Activated CD4-positive, alpha-beta memory T cell treated with anti-CD3 and anti-CD28 coated beads for 36 hours (primary cell): ENCODE measurements at regions not wholly inside any gene's neighbourhood (a gene's known extent, or its start where the extent isn't known, plus 50 kb on each side); places are given as distances from the start of the nearest gene placed in this dataset.

Experiments
- CTCF ChIA-PET: fragments of 350-600 bp; sonication (Branson Sonifier 250); formaldehyde crosslinking; loops from one replicate; lab custom pipeline; 2021; ENCODE audit warnings: antibody characterized with exemption, inconsistent platforms; lab: Charles Lee
- POLR2A ChIA-PET: fragments of 350-600 bp; sonication (Branson Sonifier 250); formaldehyde crosslinking; loops from one replicate; lab custom pipeline; 2021; ENCODE audit warnings: antibody characterized with exemption; lab: Charles Lee
- DNase-seq: peaks from one replicate; pipeline ENCODE4 v3.0.0-alpha.2; 2020
- H3K27ac Mint-ChIP-seq: one replicate; pipeline ENCODE4 v1.8.0; 2021; ENCODE audit warnings: mixed read lengths
- H3K27me3 Mint-ChIP-seq: one replicate; pipeline ENCODE4 v1.8.0; 2021; ENCODE audit warnings: mixed read lengths
- H3K36me3 Mint-ChIP-seq: one replicate; pipeline ENCODE4 v1.8.0; 2021; ENCODE audit warnings: mixed read lengths
- H3K4me1 Mint-ChIP-seq: one replicate; pipeline ENCODE4 v1.8.0; 2021; ENCODE audit warnings: low read depth, mixed read lengths
- H3K4me3 Mint-ChIP-seq: one replicate; pipeline ENCODE4 v1.8.0; 2021; ENCODE audit warnings: mild to moderate bottlenecking, mixed read lengths
- H3K9me3 Mint-ChIP-seq: one replicate; pipeline ENCODE4 v1.8.0; 2021; ENCODE audit warnings: mixed read lengths
- intact Hi-C: fragments of 100-400 bp; cut with micrococcal nuclease; formaldehyde crosslinking; loops from one replicate; pipeline ENCODE4 v1.15.1; 2023

DNA sequence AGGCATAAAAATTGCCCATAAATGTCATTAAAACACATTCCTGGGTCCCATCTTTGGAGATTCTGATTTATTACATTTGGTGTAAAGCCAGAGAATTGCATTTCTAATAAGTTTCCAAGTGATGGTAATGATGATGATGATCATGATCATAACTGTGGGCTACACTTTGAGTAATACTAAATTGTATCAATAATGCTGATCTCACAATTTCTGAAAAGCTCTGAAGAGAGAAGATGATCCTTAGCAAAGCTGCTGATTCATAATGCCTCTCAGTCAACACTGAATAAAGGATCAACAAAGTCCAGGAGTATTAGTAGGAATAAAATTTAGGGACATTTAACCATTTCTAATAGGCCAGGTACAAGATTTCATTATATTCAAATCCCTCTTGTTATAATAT is 434.5 kb downstream of the CAAP1 start:
- ChIA-PET POLR2A (no interaction called here), CTCF (no interaction called here)
- Mint-ChIP-seq H3K4me3 (no peak overlapping the region), H3K27me3 (no peaks in the 10 kb centered on the region), H3K9me3 (peaks cover 3% of the 10 kb centered on the region), H3K4me1 (no peaks in the 10 kb centered on the region), H3K36me3 (no peaks in the 10 kb centered on the region), H3K27ac (no peak overlapping the region)
- intact Hi-C loops: no loop called here
- no peak for DNase-seq

DNA sequence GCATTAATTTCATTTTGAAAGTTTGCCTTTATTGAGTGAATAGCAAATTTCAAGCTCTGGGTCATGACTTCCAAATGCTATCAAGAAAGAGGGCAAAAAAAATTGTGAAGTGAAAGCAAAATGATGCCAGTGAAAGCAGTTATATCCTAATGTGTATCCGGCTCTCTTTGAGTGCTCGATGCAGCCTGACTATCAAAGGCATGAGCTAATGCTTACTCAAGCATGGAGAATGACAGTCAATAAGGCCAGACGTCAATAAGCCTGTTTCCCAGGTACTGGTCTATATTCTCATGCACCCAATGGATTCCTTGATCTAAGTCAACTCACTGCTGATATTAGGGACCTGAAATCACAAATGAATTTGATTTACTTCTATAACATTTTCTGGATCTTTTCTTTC is 435.5 kb downstream of the CAAP1 start:
- DNase-seq: no peak
- Mint-ChIP-seq H3K27me3 (no peaks in the 10 kb centered on the region), H3K36me3 (no peaks in the 10 kb centered on the region), H3K27ac (no peak overlapping the region), H3K9me3 (peaks cover 3% of the 10 kb centered on the region), H3K4me1 (no peaks in the 10 kb centered on the region), H3K4me3 (no peak overlapping the region)
- ChIA-PET CTCF (no interaction called here), POLR2A (no interaction called here)
- intact Hi-C loops: no loop called here

DNA sequence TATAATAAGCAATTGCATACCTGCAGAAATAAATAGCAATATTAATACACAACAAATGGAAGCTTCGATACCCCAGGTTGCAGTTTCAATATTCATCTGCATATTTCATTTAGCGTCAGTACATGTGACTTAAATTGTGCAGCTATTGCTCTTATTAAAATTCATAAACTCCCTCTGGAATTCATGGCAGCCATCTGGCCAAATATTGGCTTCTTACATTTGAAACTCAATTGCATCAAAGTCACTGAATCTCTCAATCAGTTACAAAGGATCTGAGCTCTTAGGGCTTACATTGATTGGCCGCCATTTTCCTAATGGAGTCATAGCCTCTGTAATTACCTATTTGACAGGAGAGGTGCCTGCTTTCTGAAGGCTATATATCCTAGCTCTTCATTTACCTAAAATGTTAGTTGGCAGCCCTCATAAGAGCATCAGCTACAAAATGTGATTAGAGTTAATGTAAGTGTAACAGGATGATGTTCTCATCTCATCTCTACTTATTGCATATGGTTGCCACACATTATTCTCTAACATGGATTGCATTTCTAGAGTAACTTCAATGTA is 453.5 kb downstream of the CAAP1 start:
- H3K27ac Mint-ChIP-seq: no peak overlapping the region
- CTCF ChIA-PET: no interaction called here
- no peaks in the 10 kb centered on the region for H3K27me3 Mint-ChIP-seq

DNA sequence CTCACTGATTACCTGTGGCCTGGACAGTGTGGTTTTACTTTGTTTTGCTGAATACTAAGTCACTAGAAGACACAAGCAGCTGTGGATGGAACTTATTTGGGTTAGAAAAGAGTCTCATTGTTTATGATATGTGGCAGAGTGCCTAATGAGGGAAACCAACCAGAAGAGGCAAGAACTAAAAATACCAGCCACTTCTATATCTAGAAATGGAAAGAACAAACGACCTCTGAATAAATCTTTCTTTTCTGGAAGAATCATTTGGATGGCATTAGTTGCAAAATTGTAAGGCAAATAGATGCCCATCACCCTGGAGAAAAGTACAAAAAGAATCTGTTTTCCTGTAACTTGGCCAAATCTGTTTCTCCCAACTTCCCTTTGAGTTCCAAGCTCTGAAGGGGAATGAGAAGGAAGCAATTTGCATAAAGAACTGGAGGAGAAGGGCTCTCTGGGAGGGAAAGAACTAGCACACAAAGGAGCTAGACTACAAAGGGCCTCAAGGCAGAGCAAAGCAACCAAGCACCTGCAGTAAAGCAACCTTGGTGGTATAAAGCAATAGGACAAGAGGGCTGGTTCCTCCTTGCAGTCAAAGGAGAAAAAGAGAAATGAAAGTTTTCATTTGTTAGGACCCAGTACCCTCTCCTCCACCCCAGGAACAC is 455.4 kb downstream of the CAAP1 start:
- no peak overlapping the region for H3K27ac Mint-ChIP-seq
- no peak for DNase-seq
- intact Hi-C loops: no loop called here
- H3K36me3 Mint-ChIP-seq: no peaks in the 10 kb centered on the region
- peaks cover 4% of the 10 kb centered on the region for H3K9me3 Mint-ChIP-seq
- ChIA-PET POLR2A (no interaction called here), CTCF (no interaction called here)
- no peak overlapping the region for H3K4me3 Mint-ChIP-seq
- no peaks in the 10 kb centered on the region for H3K4me1 Mint-ChIP-seq
- H3K27me3 Mint-ChIP-seq: no peaks in the 10 kb centered on the region

More for the DNA sequence above, 453.5 kb downstream of the CAAP1 start:
- Mint-ChIP-seq H3K4me3 (no peak overlapping the region), H3K36me3 (no peaks in the 10 kb centered on the region), H3K9me3 (peaks cover 4% of the 10 kb centered on the region), H3K4me1 (no peaks in the 10 kb centered on the region)
- intact Hi-C loops: no loop called here
- POLR2A ChIA-PET: no interaction called here
- no peak for DNase-seq

DNA sequence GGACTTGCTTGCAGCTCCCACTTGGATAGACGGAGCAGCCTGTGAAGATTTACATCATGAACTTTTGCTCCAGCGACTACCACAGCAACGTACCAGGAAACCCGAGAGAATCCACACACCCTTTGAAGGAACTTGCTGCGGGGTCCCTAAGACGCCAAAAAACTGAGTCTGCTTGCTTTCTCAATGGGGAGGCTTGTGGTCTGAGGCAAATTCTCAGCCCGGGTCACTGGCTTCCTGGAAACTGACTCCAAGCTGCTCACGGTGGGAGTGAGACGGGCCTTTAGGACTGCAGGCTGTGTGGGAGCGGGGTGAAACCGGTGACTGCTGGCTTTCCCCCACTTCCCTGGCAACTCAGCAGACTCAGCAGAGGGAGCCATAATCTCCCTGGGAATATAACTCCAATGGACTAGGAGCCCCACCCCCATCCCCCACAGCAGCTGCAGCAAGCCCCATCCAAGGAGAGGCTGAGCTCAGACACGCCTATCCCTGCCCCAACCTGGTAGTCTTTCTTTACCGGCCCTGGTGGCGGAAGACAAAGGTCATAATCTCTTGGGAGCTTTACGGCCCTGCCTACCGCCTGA is 466.0 kb downstream of the CAAP1 start:
- CTCF ChIA-PET: no interaction called here

DNA sequence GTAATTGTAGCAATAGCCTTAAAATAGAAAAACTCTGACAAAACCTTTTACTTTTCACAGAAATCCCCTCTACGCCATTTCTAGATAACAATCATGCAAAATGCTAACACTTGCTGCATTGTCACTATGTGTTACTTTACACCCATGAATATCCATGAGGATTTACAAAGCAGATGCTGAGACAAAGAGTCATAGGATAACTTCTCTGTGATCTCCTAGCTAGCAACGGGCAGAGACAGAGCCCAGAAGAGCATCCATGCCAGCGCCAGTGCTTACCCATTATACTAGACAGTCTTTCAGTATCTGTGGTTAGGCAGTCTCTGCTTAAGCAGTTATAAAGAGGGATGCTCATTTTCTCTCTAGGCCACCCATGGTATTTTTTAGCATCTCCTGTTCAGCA is 474.1 kb downstream of the CAAP1 start:
- Mint-ChIP-seq H3K4me3 (no peak overlapping the region), H3K27me3 (no peaks in the 10 kb centered on the region), H3K36me3 (no peaks in the 10 kb centered on the region), H3K9me3 (no peaks in the 10 kb centered on the region), H3K27ac (no peak overlapping the region), H3K4me1 (no peaks in the 10 kb centered on the region)
- intact Hi-C loops: no loop called here
- ChIA-PET CTCF (no interaction called here), POLR2A (no interaction called here)
- no peak for DNase-seq

More for the DNA sequence above, 466.0 kb downstream of the CAAP1 start:
- DNase-seq: no peak
- H3K36me3 Mint-ChIP-seq: no peaks in the 10 kb centered on the region
- no peaks in the 10 kb centered on the region for H3K4me1 Mint-ChIP-seq
- no peak overlapping the region for H3K4me3 Mint-ChIP-seq
- POLR2A ChIA-PET: no interaction called here
- H3K9me3 Mint-ChIP-seq: peaks cover 6% of the 10 kb centered on the region
- H3K27ac Mint-ChIP-seq: no peak overlapping the region
- intact Hi-C loops: no loop called here
- H3K27me3 Mint-ChIP-seq: no peaks in the 10 kb centered on the region

DNA sequence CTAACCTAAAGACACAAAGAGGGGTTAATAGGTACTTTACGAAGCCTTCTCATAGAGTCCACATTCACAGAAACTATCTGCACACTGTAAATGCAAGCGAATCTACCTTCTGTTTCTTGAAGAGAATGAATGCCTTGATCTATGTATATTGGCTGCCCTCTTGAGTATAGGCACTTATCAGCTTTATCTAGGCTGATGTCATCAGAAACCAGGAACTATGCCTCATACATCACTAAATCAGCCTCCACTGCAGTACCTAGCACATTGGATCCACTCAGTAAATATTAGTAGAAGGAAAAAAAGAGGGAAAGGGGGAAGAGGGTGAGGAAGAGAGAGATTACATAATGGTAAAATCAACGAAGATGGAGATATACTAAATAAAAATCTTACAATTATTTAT is 477.1 kb downstream of the CAAP1 start:
- CTCF ChIA-PET: no interaction called here

DNA sequence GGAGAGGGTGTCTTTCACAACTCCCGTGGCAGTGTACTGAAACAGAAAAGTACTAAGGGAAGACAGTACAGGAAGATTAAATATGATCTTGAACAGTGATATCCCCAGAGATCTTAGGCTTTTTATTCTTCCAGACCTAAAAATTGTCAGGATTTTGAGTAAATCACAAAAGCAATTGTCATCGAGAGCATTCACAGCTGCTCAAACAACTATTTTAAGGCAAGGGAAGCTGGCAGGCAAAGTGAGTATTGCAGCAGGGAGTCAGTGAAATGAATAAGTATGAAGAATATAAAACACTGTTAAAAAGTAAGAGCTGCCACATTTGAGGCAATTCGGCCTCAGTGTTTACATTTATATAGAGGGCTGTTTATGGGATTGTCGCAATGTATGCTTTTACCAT is 479.0 kb downstream of the CAAP1 start:
- H3K9me3 Mint-ChIP-seq: peaks cover 4% of the 10 kb centered on the region
- POLR2A ChIA-PET: no interaction called here
- no peak for DNase-seq
- CTCF ChIA-PET: no interaction called here
- no peaks in the 10 kb centered on the region for H3K36me3 Mint-ChIP-seq
- no peak overlapping the region for H3K4me3 Mint-ChIP-seq
- H3K27me3 Mint-ChIP-seq: no peaks in the 10 kb centered on the region
- no peaks in the 10 kb centered on the region for H3K4me1 Mint-ChIP-seq
- intact Hi-C loops: no loop called here
- no peak overlapping the region for H3K27ac Mint-ChIP-seq

More for the DNA sequence above, 477.1 kb downstream of the CAAP1 start:
- Mint-ChIP-seq H3K9me3 (peaks cover 4% of the 10 kb centered on the region), H3K36me3 (no peaks in the 10 kb centered on the region), H3K4me1 (no peaks in the 10 kb centered on the region), H3K27me3 (no peaks in the 10 kb centered on the region), H3K27ac (no peak overlapping the region), H3K4me3 (no peak overlapping the region)
- intact Hi-C loops: no loop called here
- POLR2A ChIA-PET: no interaction called here
- no peak for DNase-seq

DNA sequence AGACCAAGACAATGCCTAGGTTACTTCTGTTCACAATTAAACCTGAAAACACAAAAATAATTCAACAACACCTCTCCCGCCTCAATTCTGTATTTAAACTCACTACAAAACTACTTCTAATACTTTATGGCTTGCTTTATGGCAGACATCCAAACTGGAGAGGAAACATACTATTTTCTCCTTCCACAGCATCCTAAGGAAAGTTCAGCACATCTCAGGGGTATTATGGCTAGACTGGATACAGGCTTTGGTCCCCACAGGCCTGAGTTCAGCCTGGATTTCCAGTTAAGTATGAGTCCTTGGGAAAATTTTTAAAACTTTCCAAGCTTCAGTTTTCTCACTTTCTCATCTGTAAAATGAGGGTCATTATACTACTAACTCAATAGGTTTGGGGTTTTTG is 480.2 kb downstream of the CAAP1 start:
- Mint-ChIP-seq H3K9me3 (peaks cover 4% of the 10 kb centered on the region), H3K4me1 (no peaks in the 10 kb centered on the region), H3K27me3 (no peaks in the 10 kb centered on the region), H3K4me3 (no peak overlapping the region), H3K27ac (no peak overlapping the region), H3K36me3 (no peaks in the 10 kb centered on the region)
- ChIA-PET POLR2A (no interaction called here), CTCF (no interaction called here)
- DNase-seq: no peak
- intact Hi-C loops: no loop called here

DNA sequence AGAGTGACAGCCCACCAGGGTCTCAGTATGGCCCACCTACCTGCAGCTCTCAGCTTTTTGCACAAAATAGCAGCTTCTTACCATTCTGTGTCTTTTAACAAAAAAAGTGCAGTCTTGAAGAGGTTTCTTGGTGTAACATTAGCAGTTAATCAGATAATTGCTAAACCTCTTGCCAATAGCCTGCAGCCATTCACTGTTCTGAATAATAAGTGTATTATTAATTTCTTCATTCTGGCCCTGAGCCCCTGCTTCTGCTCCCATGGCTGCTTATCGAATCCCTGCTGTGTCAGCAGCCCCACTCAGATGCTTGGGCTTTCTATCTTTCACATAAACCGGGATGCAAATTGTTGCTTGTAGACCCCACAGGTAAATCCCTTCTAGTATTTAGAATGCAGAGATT is 485.9 kb downstream of the CAAP1 start:
- intact Hi-C loops: no loop called here
- no peak for DNase-seq
- POLR2A ChIA-PET: no interaction called here
- H3K9me3 Mint-ChIP-seq: peaks cover 2% of the 10 kb centered on the region
- H3K27ac Mint-ChIP-seq: no peak overlapping the region
- CTCF ChIA-PET: no interaction called here
- no peak overlapping the region for H3K4me3 Mint-ChIP-seq
- no peaks in the 10 kb centered on the region for H3K27me3 Mint-ChIP-seq
- no peaks in the 10 kb centered on the region for H3K36me3 Mint-ChIP-seq
- no peaks in the 10 kb centered on the region for H3K4me1 Mint-ChIP-seq

DNA sequence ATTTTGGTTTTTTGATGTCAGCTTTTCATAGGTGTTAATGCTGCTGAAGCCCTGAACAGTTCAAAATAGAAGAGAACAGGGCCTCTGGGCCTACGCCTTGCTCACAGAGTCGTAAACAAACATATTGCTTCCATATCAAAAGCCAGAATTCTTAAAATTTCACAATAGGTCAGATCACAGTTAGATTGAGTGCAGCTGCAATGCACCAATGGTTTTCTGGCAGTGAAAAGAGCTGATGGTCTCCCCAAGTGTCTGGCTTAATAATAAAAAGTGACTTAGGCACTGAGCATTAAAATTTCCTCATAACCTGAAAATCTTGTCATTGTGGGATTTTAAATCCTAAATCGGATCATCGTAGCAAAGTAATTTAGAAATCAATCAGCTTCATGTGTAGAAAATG is 493.0 kb downstream of the CAAP1 start:
- POLR2A ChIA-PET: no interaction called here
- no peak overlapping the region for H3K4me3 Mint-ChIP-seq
- H3K27ac Mint-ChIP-seq: no peak overlapping the region
- intact Hi-C loops: no loop called here
- no peaks in the 10 kb centered on the region for H3K4me1 Mint-ChIP-seq
- H3K36me3 Mint-ChIP-seq: no peaks in the 10 kb centered on the region
- CTCF ChIA-PET: no interaction called here
- H3K27me3 Mint-ChIP-seq: no peaks in the 10 kb centered on the region
- H3K9me3 Mint-ChIP-seq: no peaks in the 10 kb centered on the region
- no peak for DNase-seq

DNA sequence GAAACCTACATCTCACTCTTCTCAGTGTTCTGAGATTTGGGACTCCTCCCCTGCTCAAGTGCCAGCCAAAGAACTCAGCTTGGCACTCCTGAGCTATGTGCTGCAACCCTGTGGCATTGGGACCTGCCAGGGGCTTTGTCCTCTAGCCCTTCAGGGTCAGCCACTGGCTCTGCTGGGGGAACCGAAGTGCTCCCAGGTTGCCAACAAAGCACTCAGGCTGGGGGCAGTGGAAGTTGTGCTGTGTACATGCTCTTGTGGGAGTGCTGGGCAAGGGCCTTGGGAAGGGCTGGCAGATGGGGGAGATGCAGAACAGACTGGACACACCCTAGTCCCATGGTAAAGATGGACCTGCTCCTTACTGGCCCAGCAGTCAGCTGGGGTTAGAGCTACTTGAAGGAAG is 498.6 kb downstream of the CAAP1 start:
- CTCF ChIA-PET: no interaction called here
- no peaks in the 10 kb centered on the region for H3K27me3 Mint-ChIP-seq
- POLR2A ChIA-PET: no interaction called here
- H3K4me3 Mint-ChIP-seq: no peak overlapping the region
- DNase-seq: no peak
- H3K9me3 Mint-ChIP-seq: peaks cover 25% of the 10 kb centered on the region
- intact Hi-C loops: no loop called here
- H3K27ac Mint-ChIP-seq: no peak overlapping the region
- no peaks in the 10 kb centered on the region for H3K36me3 Mint-ChIP-seq
- H3K4me1 Mint-ChIP-seq: no peaks in the 10 kb centered on the region

DNA sequence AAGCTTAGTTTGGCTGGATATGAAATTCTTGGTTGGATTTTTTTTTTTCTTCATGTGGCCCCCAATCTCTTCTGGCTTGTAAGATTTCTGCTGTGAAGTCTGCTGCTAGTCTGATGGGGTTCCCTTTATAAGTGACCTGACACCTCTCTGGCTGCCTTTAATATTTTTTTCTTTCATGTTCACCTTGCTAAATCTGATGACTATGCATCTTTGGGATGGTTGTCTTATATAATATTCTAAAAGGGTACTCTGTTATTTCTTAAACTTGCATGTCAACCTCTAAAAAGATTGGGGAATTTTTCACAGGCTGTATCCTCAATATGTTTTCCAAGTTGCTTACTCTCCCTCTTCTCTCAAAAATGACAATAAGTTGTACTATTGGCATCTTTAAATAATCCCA is 500.0 kb downstream of the CAAP1 start:
- intact Hi-C loops: no loop called here
- Mint-ChIP-seq H3K4me1 (no peaks in the 10 kb centered on the region), H3K36me3 (no peaks in the 10 kb centered on the region), H3K4me3 (no peak overlapping the region), H3K27me3 (no peaks in the 10 kb centered on the region), H3K9me3 (peaks cover 26% of the 10 kb centered on the region), H3K27ac (no peak overlapping the region)
- POLR2A ChIA-PET: no interaction called here
- DNase-seq: no peak
- CTCF ChIA-PET: no interaction called here
